OCI-LY7 (cell line): ENCODE measurements at regions not wholly inside any gene's neighbourhood (a gene's known extent, or its start where the extent isn't known, plus 50 kb on each side); places are given as distances from the start of the nearest gene placed in this dataset.

Experiments used
- EZH2phosphoT487 ChIP-seq: fragments of 200-600 bp; sonication (generic); IDR thresholded peaks from 2 replicates; pipeline ENCODE4 v1.6.1; 2018; ENCODE audit warnings: low read depth, borderline replicate concordance, mild to moderate bottlenecking, mixed run types, antibody characterized with exemption, low read length, moderate library complexity, mixed read lengths
- TF ChIP-seq, protein P1 (sequence below): fragments of 200-600 bp; sonication (generic); conservative IDR thresholded peaks from 2 replicates; pipeline ENCODE4 v1.5.1; 2014; ENCODE audit warnings: mild to moderate bottlenecking, antibody characterized with exemption, low read length, moderate library complexity, mixed read lengths

DNA sequence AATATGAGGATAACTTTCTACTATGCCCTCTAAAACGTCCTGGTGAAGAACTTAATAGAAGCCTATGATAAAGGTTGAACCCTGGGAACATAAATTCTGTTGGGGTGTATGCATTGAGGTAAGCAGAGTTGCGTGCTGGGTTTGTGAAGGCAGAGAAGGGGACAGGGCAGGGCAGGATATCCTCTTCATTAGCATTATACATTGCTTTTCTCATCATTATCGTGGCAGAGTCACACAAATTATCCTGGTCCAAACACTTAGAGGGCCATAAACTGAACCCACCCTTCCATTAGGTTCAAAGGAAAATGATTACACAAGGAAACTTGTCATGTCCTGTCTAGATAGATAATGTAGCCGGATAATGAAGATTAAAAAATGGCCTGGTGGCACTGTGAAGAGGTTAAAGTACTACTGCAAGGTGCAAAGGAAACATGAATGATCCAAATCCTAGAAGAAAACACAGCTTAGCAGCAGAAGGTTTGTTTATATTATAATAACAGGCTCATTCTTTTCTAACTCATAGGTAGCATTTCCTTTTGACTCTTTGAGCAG, 189.1 kb downstream of the SPCS3 start:
- TF ChIP-seq EZH2phosphoT487: no peak
- TF ChIP-seq, protein P1, sequence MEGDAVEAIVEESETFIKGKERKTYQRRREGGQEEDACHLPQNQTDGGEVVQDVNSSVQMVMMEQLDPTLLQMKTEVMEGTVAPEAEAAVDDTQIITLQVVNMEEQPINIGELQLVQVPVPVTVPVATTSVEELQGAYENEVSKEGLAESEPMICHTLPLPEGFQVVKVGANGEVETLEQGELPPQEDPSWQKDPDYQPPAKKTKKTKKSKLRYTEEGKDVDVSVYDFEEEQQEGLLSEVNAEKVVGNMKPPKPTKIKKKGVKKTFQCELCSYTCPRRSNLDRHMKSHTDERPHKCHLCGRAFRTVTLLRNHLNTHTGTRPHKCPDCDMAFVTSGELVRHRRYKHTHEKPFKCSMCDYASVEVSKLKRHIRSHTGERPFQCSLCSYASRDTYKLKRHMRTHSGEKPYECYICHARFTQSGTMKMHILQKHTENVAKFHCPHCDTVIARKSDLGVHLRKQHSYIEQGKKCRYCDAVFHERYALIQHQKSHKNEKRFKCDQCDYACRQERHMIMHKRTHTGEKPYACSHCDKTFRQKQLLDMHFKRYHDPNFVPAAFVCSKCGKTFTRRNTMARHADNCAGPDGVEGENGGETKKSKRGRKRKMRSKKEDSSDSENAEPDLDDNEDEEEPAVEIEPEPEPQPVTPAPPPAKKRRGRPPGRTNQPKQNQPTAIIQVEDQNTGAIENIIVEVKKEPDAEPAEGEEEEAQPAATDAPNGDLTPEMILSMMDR: no peak
